ENCODE measurements at regions not wholly inside any gene's neighbourhood (a gene's known extent, or its start where the extent isn't known, plus 50 kb on each side); places are given as distances from the start of the nearest gene placed in this dataset.

DNA sequence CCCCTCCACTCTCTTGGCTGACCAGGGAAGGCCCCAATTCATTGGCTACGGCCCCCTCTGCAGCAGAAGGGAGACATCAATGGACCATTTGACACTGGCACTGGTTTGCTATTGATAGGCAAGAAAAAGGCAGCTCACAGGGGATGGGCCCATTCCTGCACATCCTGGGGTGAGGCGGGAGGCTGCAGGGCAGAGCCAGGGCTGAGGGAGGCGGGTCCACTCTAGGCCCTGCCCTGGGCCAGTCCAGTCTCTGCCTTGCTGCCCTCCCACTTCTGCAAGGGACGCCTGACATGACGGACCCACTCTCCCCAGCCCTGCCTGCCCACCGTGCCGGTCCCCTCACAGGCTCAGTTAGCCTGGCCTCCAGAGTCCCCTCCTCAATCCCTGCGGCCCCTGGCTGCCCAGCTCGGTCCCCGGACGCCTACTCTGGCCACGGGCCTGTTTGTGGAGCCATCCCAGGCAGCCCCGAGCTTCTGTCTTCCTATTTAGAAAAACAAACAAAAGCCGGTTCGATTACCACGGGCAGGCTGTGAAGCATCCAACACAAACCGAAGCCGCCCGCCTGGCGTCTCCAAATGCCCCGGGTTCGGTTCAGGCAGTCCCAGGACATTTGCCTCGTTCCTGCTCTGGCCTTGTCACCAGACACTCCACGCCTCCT lies 160.7 kb downstream of the IRX5 start:
- Mint-ChIP-seq H3K9me3 (peaks cover 6% of the 10 kb centered on the region), H3K4me3 (no peak overlapping the region), H3K36me3 (no peaks in the 10 kb centered on the region), H3K27ac (no peak overlapping the region), H3K4me1 (no peaks in the 10 kb centered on the region), H3K27me3 (no peaks in the 10 kb centered on the region)
- ATAC-seq = no peak

DNA sequence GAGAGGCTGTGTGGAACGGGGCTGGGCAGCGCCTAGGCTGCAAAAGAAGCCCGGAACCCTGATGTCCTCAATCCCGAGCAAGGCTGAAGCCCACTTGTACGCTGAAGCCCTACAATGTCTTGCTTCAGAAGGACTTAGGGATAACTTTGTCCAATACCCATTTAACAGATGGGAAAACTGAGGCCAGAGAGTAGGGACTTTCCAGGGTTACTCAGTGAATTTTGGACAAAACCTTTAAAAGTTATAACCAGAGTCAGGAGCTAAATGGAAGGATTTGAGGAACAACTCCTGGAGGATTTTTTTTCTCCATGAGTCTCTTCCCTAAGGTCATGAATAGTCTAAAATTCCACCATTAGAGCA lies 161.2 kb downstream of the IRX5 start:
- Mint-ChIP-seq H3K4me3 (no peak overlapping the region), H3K4me1 (no peaks in the 10 kb centered on the region), H3K27ac (no peak overlapping the region), H3K27me3 (no peaks in the 10 kb centered on the region), H3K9me3 (peaks cover 6% of the 10 kb centered on the region), H3K36me3 (no peaks in the 10 kb centered on the region)
- no peak for ATAC-seq

DNA sequence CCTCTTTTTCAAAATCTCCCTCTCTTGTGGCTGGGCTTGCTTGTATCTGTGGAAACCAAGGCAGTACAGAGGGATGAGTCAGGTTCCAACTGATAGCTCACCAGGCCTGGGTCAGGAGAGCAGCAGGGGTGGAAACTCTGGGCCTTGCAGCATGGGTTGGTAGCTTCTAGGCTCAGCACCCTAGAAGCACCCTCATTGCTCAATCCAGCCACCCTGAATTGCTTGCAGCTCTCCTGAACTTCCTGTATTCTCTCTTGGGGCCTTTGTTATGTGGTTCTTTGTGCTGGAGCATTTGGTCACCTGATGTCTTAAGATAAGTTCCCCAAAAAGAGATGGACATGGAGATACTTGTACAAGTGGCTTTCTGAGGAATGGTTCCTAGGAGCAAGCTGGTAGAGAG lies 169.4 kb downstream of the IRX5 start:
- H3K36me3 Mint-ChIP-seq = no peaks in the 10 kb centered on the region
- H3K9me3 Mint-ChIP-seq = peaks cover 4% of the 10 kb centered on the region
- H3K4me1 Mint-ChIP-seq = no peaks in the 10 kb centered on the region

DNA sequence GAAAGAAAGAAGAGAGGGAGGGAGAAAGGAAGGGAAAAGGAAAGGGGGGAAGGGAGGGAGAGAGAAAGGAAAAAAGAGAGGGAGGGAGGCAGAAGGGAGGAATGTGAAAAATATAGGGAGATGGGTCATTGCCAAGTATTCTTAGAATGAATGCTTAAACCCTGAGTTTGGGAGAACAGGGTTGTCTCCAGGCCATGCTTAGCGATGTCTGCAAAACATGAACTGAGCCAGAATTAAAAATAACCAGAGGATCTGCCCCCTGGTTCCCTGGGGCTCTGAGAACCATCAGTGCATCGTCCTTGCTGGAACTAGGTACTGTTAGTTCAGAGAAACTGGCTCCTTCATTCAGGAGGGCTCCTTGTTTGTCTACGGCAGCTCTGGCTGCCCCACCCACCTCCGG lies 170.4 kb downstream of the IRX5 start:
- no peaks in the 10 kb centered on the region for H3K36me3 Mint-ChIP-seq
- H3K9me3 Mint-ChIP-seq = peaks cover 4% of the 10 kb centered on the region
- no peaks in the 10 kb centered on the region for H3K27me3 Mint-ChIP-seq
- ATAC-seq = no peak
- H3K4me3 Mint-ChIP-seq = no peak overlapping the region
- no peak overlapping the region for H3K27ac Mint-ChIP-seq
- H3K4me1 Mint-ChIP-seq = no peaks in the 10 kb centered on the region

More for the DNA sequence above, 169.4 kb downstream of the IRX5 start:
- Mint-ChIP-seq H3K27ac (no peak overlapping the region), H3K4me3 (no peak overlapping the region), H3K27me3 (no peaks in the 10 kb centered on the region)
- no peak for ATAC-seq

DNA sequence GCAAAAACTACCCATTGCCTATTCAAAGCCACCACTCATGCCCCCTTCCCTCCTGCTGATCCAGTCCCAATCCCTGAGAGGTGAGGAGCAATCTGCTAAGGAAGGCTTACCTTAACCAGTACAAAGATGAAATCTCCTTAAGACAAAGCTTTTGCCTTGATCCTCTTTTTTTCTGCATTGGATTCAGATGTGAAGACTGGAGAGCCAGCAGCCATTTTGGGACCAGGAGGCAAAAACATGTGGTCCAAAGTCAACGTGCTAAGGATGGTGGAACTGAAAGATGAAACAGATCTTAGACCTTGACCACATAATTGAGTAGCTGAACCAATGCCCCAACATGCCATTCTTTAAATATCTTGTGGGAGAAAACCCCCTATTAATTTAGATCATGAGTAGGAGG lies 171.4 kb downstream of the IRX5 start:
- Mint-ChIP-seq H3K27ac (no peak overlapping the region), H3K9me3 (peaks cover 4% of the 10 kb centered on the region)
- ATAC-seq = no peak

DNA sequence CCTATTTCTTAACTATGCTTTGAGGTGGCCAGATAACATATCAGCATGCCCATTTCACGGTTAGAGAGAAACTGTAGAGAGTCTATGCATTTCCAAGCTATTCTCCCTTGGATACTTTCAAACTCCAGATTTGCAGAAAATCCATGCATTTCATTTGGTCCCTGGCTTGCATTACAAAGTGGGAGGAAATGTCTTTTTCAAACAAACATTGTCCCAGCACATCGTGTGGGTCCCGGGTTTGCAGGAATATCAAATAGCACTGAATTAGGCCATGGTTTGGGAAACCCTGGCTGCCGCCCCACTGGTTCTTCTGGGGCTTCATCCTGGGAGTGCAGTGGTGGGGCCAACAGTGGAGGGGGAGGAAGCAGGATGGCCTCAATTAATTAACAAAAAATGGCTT lies 171.9 kb downstream of the IRX5 start:
- Mint-ChIP-seq H3K4me1 (no peaks in the 10 kb centered on the region), H3K9me3 (peaks cover 4% of the 10 kb centered on the region), H3K4me3 (no peak overlapping the region), H3K27me3 (no peaks in the 10 kb centered on the region), H3K36me3 (no peaks in the 10 kb centered on the region), H3K27ac (no peak overlapping the region)
- ATAC-seq = no peak

More for the DNA sequence above, 171.4 kb downstream of the IRX5 start:
- Mint-ChIP-seq H3K36me3 (no peaks in the 10 kb centered on the region), H3K27me3 (no peaks in the 10 kb centered on the region), H3K4me1 (no peaks in the 10 kb centered on the region), H3K4me3 (no peak overlapping the region)

DNA sequence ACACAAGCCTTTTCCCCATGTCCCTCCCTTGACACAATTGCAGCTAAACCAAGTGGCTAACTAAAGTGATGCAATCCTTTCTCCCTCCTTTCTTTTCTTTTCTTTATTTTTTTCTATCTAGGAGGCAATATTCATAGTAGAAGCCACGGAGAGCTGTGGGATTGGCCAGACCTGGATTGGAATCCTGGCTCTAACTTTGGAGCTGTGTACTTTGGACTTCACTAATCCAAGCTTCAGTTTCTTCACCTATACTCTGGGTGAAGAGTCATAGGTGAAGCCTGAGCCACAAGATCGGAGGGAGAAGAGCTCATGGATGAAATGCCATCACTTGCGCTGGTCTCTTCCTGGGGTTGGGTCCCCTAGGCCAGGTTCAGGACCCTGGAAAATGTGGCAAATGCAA lies 177.2 kb downstream of the IRX5 start:
- Mint-ChIP-seq H3K36me3 (no peaks in the 10 kb centered on the region), H3K9me3 (no peaks in the 10 kb centered on the region), H3K27ac (no peak overlapping the region), H3K4me3 (no peak overlapping the region), H3K4me1 (no peaks in the 10 kb centered on the region), H3K27me3 (no peaks in the 10 kb centered on the region)
- no peak for ATAC-seq

DNA sequence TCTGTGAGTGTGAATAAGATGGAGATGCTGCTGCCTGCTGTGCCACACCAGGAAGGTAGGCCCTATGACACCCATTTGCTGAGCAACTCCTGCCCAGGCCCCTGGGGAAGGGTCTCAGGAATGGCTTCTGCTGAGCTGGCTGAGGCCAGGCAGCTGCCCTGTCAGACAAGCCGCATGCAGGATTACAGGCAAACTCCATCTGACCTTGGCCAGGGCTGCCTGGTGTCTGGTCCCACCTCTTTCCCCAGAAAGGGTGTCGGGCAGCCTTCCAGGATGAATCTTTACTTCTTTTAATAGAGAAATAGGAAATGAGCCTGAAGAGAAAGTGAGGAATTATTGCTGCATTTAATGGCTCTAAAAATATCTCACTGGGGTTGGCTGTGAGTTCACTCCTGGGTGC lies 182.5 kb downstream of the IRX5 start:
- Mint-ChIP-seq H3K27ac (no peak overlapping the region), H3K4me1 (no peaks in the 10 kb centered on the region), H3K4me3 (no peak overlapping the region), H3K36me3 (no peaks in the 10 kb centered on the region), H3K9me3 (no peaks in the 10 kb centered on the region), H3K27me3 (no peaks in the 10 kb centered on the region)
- no peak for ATAC-seq

DNA sequence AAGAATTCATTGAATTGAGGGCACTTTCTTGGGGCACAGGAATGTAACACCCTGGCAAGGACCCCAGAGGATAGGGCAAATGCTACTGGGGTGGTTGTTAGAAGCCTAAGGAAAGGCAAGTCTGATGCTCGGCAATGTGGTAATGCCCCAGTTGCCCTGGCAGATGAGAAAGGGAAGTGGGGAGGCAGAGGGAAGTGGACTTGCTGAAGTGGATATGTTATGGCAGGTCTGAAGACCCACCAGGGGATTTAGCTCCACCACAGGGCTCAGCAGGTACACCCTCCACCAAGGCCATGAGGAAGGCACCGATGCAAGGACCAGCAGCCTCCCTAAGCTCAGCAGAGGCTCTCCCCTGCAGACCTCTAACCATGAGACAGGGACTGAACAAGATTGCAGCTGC lies 184.8 kb downstream of the IRX5 start:
- no peak for ATAC-seq
- no peak overlapping the region for H3K27ac Mint-ChIP-seq
- H3K4me1 Mint-ChIP-seq = no peaks in the 10 kb centered on the region
- H3K27me3 Mint-ChIP-seq = no peaks in the 10 kb centered on the region
- no peaks in the 10 kb centered on the region for H3K36me3 Mint-ChIP-seq
- no peak overlapping the region for H3K4me3 Mint-ChIP-seq
- H3K9me3 Mint-ChIP-seq = peaks cover 2% of the 10 kb centered on the region

DNA sequence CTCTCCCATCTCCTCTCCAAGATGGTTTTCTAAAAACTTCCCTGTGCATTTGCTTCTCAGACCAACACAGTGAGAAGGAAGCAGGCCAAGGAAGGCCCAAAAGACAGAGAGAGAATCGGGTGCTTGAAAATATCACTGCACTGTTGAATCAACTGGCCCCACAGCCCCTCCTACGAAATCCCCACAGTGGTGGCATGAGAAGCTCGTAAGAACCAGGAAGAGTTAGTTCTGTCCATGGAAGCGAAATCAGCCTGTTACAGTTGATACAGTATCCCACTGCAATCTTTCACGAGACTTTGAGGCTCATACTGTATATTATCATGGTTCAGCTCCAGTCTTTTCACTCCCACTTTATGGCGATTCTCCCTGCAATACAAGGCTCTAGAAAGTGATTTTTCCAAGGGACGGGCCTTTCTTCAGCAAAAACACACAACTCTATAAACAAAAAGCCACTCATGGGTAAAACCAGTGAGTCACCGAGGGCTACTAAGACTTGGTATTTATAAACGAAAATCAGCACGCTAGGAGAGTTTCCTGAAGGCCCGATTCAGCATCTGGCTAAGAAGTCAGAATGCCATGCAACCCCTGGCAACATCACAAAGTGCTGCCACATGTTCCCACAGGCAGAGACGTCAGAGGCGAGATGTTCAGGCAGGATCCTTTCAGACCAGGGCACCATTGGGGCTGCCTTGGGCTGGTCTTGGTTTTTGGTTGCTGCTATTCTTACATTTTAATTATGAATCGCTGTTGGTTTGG lies 185.7 kb downstream of the IRX5 start:
- no peak overlapping the region for H3K27ac Mint-ChIP-seq
- H3K4me1 Mint-ChIP-seq = no peaks in the 10 kb centered on the region
- peaks cover 2% of the 10 kb centered on the region for H3K9me3 Mint-ChIP-seq
- no peaks in the 10 kb centered on the region for H3K36me3 Mint-ChIP-seq
- H3K4me3 Mint-ChIP-seq = no peak overlapping the region
- H3K27me3 Mint-ChIP-seq = no peaks in the 10 kb centered on the region
- ATAC-seq = no peak

DNA sequence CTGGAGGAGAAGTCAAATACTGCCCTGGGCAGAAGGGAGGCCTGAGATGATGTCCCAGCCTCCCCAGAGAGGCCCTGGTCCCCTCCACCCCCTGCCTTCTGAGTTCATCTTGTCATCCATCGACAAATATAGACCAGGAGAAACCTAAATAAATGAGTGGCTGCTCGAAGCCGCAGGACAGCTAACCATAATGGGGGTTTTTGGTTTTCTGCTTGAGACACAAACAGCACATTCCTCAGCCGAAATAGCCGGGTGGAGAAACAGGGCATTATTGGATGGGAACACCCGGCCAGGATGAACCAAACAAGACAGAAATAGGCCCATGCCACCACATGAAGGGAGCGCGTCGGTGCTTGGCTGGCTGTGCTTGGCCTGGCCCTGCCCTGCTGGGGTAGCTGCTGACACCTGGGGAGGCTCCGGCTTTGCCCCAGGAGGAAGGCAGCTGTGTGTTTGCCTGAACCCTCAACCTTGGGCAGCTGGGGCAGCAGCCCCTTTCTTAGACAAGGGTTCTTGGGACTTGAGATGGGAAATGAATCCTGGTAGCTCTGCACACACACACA lies 188.1 kb downstream of the IRX5 start:
- Mint-ChIP-seq H3K27me3 (no peaks in the 10 kb centered on the region), H3K36me3 (no peaks in the 10 kb centered on the region), H3K4me1 (no peaks in the 10 kb centered on the region), H3K27ac (no peak overlapping the region), H3K4me3 (no peak overlapping the region), H3K9me3 (peaks cover 2% of the 10 kb centered on the region)
- ATAC-seq = no peak

DNA sequence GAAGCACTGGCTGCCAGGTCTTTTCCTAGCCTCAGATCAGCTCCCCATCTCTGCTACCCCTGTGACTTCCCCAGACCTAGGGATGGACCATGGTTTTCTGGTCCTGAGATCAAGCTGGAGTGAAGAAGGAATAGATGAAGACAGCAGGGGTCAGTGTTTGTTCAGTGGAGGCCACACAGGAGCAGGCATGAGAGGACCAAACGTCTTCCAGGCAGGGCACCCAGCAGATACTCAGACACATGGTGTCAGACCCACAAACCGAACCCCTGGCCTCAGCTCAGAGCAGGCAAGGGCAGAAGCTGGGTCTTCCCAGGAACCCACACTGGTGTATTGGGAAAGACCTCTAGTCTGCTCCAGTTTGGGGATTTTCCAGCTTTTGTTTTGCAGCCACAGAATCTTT lies 189.7 kb downstream of the IRX5 start:
- no peaks in the 10 kb centered on the region for H3K36me3 Mint-ChIP-seq
- H3K9me3 Mint-ChIP-seq = peaks cover 2% of the 10 kb centered on the region
- H3K4me3 Mint-ChIP-seq = no peak overlapping the region
- no peak overlapping the region for H3K27ac Mint-ChIP-seq
- no peaks in the 10 kb centered on the region for H3K4me1 Mint-ChIP-seq
- H3K27me3 Mint-ChIP-seq = no peaks in the 10 kb centered on the region
- no peak for ATAC-seq

DNA sequence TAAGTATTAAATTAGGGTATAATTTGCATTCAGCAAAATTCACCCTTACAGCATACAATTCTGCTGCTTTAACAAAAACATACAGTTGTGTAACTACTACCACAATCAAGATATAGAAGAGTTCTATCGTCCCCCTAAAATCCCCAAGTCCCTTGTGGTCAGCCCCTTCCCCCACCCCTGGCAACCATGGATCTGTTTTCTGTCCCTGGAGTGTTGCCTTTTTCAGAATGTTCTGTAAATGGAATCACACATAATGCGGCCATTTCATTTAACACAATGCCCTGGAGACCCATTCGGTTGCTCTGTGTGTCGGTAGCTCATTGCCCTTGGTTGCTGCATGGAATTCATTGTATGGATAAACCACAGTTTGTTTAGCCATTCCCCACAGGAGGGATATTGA lies 190.2 kb downstream of the IRX5 start:
- peaks cover 2% of the 10 kb centered on the region for H3K9me3 Mint-ChIP-seq
- H3K4me1 Mint-ChIP-seq = no peaks in the 10 kb centered on the region
- no peak overlapping the region for H3K4me3 Mint-ChIP-seq
- H3K27ac Mint-ChIP-seq = no peak overlapping the region
- no peaks in the 10 kb centered on the region for H3K36me3 Mint-ChIP-seq
- ATAC-seq = no peak
- H3K27me3 Mint-ChIP-seq = no peaks in the 10 kb centered on the region

DNA sequence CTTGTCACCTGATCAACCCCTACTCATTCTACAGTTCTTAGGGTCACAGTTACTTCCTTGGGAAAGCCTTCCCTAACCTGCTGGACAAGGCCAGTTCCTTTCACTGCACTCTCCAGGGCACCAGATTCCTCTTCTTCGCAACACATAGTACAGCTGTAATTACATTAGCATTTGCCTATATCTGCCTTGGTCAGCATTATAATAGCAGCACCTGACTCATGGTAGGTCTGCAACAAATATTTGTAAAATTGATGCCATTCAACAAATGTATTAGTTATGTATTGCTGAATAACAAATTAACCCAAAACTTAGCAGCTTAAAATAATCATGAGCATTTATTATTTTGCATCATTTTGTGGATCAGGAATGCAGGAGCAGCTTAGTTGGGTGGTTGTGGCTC lies 193.0 kb downstream of the IRX5 start:
- ATAC-seq = no peak
- no peaks in the 10 kb centered on the region for H3K4me1 Mint-ChIP-seq
- H3K27ac Mint-ChIP-seq = no peak overlapping the region
- no peak overlapping the region for H3K4me3 Mint-ChIP-seq
- peaks cover 5% of the 10 kb centered on the region for H3K9me3 Mint-ChIP-seq
- no peaks in the 10 kb centered on the region for H3K27me3 Mint-ChIP-seq
- no peaks in the 10 kb centered on the region for H3K36me3 Mint-ChIP-seq

DNA sequence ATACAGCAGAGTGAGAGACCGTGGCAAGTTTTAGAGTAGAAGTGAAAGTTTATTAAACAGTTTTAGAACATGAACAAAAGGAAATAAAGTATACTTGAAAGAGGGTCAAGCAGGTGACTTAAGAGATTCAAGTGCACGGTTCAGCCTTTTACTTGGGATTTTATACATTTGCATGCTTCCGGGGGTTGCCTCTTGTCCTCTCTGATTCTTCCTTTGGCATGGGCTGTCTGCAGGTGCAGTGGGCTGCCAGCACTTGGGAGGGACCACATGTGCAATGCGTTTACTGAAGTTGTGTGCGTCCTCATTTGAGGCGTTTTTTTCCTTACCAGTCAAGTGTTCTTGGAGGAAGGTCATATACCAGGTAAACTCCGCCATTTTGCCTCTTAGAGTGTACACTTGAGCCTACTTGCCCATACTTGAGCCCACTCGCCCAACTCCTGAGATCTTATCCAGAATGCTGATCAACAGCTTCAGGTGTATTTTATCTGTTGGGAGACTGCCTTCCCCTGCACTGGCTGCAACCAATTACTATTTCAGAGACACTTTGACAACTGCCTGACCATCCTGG lies 195.2 kb downstream of the IRX5 start:
- H3K4me1 Mint-ChIP-seq = no peaks in the 10 kb centered on the region
- H3K27me3 Mint-ChIP-seq = no peaks in the 10 kb centered on the region
- no peak overlapping the region for H3K27ac Mint-ChIP-seq
- peaks cover 3% of the 10 kb centered on the region for H3K9me3 Mint-ChIP-seq
- ATAC-seq = no peak
- no peaks in the 10 kb centered on the region for H3K36me3 Mint-ChIP-seq
- H3K4me3 Mint-ChIP-seq = no peak overlapping the region

DNA sequence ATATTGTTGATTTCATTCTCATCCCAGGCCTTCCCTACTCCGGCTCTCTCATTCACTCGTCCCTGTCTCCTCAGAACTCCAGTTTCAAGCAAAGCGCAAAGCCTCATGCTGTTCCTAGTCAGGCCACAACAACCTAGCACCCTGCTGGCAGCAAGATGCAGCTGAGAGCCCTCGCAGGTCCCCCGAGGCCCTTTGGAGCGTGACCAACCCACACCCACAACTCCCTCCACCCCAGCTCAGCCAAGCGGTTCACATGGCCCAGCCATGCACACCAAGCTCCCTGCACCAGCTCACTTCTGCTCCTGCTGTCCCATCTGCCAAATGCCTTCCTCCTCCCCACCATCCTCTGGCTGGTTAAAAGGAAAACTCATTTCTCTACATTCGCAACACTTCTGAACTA lies 195.8 kb downstream of the IRX5 start:
- no peak overlapping the region for H3K27ac Mint-ChIP-seq
- no peaks in the 10 kb centered on the region for H3K4me1 Mint-ChIP-seq
- no peak for ATAC-seq
- H3K36me3 Mint-ChIP-seq = no peaks in the 10 kb centered on the region
- H3K27me3 Mint-ChIP-seq = no peaks in the 10 kb centered on the region
- H3K9me3 Mint-ChIP-seq = peaks cover 3% of the 10 kb centered on the region
- H3K4me3 Mint-ChIP-seq = no peak overlapping the region

Data from stimulated activated memory B cell treated with anti-CD40 and anti-IgM and Interleukin-4, amounts not matched to agents 10 μg/mL and 1 μg/mL and 100 μg/mL, for 72 hours (primary cell).